ENCODE measurements at regions not wholly inside any gene's neighbourhood (a gene's known extent, or its start where the extent isn't known, plus 50 kb on each side); places are given as distances from the start of the nearest gene placed in this dataset.

DNA sequence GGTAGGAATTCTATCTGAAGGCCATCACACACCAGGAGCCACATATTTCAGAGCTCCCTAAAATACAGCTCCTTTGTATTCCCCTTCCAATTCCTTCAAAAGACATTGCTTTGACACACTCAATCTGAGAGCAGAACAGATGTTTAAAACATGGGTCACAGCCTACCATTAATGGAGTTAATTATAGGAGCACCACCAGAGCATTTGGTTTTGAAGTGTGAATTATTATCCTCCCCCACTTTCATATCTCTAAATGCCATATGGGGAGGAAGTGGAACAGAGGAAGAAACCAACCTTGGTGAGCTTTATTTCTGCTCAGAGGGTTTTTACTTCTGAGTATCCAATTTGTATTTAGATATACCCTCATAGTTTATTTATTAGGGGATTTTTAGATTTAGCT is 50.7 kb upstream of the TNFRSF21 start:
- DNase-seq (ENCODE audit: low read depth in 1 of 2, low spot score in 1 of 2) = no peak

GRCh38 chr6:47362857-47363461 is 53.3 kb upstream of the TNFRSF21 start:
- DNase-seq (ENCODE audit: low read depth in 1 of 2, low spot score in 1 of 2) = no peak

DNA sequence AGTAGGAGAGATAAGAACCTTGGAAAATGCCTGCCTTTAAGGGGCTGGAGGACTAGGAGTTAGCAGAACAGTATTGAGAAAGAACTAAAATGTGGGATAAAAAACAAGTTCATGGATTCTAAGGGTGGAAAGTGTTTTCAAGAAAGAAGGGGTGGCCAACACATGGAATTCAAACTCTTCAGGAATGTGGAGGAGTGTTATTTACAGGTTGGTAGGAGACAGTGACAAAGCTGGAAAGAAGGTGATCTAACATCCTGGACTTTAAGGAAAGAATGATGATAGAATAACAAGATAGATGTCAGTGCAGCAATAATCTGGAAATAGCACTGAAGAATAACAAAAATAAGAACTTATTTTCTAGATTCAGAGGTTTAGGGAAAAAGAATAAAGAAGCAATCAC is 54.0 kb upstream of the TNFRSF21 start:
- no peak for DNase-seq (ENCODE audit: low read depth in 1 of 2, low spot score in 1 of 2)

DNA sequence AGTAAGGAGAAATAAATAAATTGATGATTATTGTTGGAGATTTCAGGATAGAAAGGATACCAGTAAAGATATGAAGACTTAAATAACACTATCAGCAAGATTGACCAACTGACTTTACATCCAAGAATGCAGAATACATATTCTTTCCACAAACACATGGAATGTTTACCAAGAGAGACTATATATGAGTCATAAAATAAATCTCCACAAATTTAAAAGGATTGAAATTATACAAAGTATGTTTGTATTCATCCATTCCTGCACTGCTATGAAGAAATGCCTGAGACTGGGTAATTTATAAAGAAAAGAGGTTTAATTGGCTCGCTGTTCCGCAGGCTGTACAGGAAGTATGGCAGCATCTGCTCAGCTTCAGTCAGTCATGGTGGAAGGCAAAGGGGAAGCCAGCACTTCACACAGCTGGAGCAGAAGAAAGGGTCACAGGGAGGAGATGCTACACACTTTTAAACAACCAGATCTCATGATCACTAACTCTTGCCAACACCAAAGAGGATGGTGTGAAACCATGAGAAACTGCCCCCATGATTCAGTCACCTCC is 56.7 kb upstream of the TNFRSF21 start:
- DNase-seq (ENCODE audit: low read depth in 1 of 2, low spot score in 1 of 2) = no peak

DNA sequence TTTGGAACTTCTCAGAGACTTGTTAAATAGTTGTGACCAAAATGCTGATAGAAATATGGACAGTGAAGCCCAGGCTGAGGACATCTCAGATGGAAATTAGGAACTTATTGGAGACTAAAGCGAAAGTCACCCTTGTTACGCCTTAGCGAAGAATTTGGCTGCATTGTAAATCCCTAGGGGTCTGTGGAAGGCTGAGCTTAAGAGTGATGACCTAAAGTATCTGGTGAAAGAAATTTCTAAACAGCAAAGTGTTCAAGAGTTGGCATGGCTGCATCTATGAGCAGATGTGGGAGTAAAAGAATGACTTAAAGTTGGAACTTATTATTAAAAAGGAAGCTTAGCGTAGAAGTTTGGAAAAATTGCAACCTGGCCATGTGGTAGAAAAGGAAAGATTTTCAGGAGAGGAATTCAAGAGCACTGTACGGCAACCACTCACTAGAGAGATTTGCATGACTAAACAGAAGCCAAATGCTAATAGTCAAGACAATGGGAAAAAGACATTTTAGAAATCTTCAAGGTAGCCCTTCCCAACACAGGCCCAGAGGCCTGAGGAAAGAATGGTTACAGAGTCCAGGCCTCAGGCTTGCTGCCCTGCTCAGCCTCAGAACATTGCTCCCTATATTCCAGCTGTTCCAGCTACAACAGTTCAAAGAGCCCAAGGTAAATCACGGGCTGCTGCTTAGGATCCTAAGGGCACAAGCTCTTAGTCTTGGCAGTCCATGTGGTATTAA is 61.6 kb upstream of the TNFRSF21 start:
- no peak for DNase-seq (ENCODE audit: low read depth in 1 of 2, low spot score in 1 of 2)

GRCh38 chr6:47371870-47372255 is 62.2 kb upstream of the TNFRSF21 start:
- no peak for DNase-seq (ENCODE audit: low read depth in 1 of 2, low spot score in 1 of 2)

DNA sequence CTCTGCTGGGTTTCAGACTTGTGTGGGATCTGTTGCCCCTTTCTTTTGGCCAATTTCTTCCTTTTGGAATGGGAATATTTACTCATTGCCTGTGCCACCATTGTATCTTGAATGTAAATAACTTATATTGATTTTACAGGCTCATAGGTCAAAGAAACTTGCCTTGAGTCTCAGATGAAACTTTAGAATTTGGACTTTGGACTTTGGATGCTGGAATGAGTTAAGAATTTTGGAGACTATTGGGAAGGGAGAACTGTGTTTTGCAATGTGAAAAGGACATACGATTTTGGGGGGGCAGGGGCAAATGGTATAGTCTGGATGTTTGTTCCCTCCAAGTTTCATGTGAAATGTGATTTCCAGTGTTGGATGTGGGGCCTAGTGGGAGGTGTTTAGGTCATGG is 62.6 kb upstream of the TNFRSF21 start:
- no peak for DNase-seq (ENCODE audit: low read depth in 1 of 2, low spot score in 1 of 2)

DNA sequence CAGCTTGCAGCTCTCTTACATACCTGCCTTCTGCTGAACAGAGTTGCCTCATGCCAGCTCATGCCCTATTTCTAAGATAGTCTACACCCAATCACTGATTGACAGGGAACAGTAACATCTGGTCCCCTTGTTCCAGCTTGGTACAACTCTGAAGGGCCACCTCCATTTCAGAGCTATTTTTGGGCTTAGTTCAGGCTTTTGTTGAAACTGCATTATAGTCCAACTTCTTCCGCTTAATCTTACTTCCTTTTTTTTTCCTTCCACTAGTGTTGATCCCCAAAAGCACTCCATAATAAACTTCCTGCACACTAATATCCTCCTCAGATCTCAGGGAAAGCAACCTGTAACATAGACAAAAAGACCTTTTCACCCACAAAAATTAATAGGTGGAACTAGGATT is 65.7 kb upstream of the TNFRSF21 start:
- no peak for DNase-seq (ENCODE audit: low read depth in 1 of 2, low spot score in 1 of 2)

DNA sequence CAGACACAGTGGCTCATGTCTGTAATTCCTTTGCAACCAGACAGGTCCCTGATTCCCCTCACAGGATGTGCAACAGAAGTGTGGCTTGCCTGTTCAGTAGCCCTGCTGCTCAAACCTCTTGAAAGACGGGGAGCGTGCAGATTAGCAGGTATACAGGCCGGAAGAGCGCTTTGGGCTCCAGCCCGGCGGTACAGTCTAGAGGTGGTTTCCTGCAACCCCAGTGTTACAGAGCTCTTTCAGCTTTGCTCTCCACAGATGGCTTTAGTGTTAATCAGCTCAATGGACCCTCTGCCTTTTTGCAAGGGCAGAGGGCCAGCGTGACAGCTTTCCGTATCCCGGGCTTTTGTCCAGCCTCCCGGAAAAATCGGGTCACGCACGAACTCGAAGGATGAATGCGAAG is 67.2 kb upstream of the TNFRSF21 start:
- DNase-seq (ENCODE audit: low read depth in 1 of 2, low spot score in 1 of 2) = no peak

DNA sequence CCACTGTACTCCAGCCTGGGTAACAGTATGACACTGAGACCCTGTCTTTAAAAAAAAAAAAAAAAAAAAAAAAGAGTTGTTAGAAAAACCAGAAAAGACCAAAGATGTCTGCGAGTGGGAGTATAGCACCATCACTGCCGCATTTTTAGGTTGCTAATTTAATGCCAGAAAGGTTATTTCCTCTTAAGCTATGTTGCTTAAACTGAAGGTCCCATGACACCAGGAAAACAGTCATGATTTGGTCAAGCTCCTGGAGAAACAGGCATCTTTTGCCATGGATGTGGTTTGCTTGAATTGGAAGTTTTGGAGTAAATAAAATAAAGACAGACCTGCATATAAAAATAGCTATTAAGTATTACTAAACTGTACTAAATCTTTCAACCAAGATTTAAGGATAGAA is 68.3 kb upstream of the TNFRSF21 start:
- DNase-seq (ENCODE audit: low read depth in 1 of 2, low spot score in 1 of 2) = no peak

- no peak for DNase-seq (ENCODE audit: low read depth in 1 of 2, low spot score in 1 of 2)
Observed at GRCh38 chr6:47379328-47379727, 69.6 kb upstream of the TNFRSF21 start.

DNA sequence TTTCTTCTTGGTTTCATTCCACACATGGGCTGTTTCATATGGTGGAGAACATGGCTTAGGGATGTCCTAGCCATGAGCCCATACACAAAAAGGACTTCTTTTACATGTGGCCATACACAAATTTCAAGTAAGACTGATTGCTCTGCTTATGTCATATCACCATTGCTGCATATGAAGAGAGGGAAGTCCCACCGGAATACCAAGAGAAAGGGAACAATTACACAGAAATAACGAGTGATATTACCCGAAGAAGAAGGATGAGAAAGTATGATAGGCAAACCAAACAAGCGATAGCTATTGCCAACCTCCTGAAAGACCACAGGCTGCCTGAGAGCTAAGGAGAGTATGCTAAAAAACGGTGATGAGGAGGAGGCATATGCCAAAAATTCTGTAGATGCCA is 70.5 kb upstream of the TNFRSF21 start:
- DNase-seq (ENCODE audit: low read depth in 1 of 2, low spot score in 1 of 2) = no peak

DNA sequence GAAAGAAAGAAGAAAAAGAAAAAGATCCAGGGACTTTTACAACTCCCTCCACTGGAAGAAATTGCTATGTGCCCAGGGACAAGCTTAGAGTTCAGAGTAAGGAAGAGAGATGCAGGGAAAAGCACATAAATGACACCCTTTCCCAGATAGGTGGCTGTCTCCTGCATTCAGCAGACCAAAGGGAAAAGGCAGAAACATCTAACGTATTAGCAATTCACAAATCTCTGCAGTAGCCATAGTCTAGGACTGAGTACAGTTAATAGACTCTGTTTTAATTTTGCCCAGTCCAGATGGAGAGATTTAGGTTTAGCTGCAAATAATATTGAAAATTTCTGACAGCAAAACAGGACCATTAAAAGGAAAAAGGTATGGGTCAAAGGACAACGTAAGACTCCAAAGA is 71.3 kb upstream of the TNFRSF21 start:
- no peak for DNase-seq (ENCODE audit: low read depth in 1 of 2, low spot score in 1 of 2)

GRCh38 chr6:47383360-47383759 is 73.7 kb upstream of the TNFRSF21 start:
- no peak for DNase-seq (ENCODE audit: low read depth in 1 of 2, low spot score in 1 of 2)

DNA sequence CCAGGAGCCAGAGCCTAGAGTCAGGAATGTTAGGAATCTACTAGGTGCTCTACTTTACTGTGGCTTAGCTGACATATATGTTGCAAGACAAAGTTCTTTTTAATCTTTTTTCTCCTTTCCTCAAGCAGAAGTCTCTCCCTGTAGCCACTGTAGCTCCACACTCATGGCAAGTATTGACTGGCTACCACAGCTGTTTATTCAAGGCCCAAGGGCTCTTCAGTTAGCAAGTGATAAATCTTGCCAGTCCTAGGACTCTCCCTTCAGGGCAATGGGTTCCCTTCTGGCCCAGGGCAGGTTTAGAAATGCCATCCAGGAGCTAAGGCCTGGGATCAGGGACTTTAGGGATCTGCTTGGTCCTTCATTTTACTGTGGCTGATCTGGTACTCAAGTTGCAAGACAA is 82.0 kb upstream of the TNFRSF21 start:
- DNase-seq (ENCODE audit: low read depth in 1 of 2, low spot score in 1 of 2) = no peak

DNA sequence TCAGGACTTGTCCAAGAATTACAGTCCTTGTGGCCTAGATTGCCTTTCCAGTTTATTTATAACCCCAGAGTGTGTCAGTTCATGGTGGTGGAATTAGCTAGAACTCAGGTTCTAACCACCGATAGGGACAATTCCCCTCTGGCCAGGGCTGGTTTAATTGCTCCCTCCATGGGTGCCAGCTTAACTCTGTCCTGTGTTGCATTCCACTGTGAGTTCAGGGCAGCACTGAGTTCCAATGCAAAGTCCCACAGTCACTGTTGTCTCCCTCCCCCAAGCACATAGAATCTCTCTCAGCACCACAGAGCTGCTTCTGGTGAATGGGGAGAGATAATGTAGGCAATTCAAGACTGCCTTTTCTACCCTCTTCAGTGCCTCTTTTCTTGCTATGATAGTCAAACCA is 82.5 kb upstream of the TNFRSF21 start:
- DNase-seq (ENCODE audit: low read depth in 1 of 2, low spot score in 1 of 2) = no peak

DNA sequence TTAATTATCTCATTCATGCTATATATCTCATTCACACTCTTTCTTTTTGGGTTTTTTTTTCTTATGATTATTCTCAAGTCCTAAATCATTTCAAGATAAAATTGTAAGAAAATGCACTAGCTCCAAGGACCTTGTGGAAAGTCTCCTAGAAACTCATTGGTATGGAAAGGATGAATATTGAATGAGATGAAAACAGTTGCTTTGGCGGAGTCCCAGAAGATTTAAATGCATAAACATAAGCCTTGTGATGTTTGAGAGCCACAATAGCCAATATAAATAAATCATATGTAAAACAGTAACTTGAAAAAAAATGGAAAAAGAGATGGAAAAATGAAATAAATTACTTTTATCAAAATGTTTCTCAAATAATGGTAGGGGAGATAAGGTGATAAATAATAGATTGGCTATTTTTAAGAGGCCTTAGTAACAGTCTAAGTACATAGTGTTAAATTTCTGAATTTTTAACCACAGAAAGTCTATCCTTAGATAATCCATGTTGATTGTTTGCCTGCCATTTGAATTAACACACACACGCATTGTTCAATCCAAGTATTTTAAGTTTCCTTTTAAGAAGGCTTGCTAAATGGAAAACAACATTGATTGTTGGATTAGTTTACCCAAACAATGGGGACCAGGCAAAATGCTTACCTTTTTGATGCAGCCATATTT is 81.1 kb upstream of the CD2AP start:
- DNase-seq (ENCODE audit: low read depth in 1 of 2, low spot score in 1 of 2) = no peak

DNA sequence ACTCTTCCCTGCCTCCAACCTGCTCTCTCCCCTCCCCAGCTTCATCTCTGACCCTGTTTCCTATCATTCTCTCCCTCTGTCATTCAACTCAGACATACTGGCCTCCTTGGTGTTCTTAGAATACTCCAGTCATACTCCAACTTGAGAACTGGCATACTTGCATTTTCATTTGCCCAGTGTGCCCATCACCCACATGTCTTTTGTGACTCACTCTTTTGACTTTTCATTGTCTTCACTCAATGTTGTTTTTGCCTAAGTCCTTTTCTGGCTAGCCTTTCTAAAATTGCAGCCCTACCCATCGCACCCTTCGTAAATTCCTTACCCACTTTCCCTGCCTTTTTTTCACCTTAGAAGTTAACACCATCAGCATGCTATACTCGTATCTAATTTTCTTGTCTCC is 77.0 kb upstream of the CD2AP start:
- DNase-seq (ENCODE audit: low read depth in 1 of 2, low spot score in 1 of 2) = no peak

DNA sequence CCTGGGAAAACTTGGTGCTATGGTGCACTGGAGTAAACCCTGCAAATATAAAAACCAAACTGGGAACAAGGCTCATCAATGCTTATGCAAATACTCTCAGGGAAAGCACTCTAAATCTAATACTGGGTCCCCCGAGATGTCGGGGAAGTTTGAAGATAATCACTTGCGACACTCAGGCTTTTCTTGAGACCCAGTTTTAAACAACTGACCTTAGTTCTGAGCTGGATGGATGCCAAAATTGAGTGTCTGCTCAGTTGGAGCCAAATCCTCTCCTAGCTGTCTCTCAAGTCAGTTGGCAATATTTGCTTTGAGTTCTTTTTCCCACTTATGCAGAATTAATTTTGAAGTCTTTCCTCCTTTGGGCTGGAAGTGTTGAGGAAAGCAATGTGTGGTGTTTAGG is 75.5 kb upstream of the CD2AP start:
- no peak for DNase-seq (ENCODE audit: low read depth in 1 of 2, low spot score in 1 of 2)

DNA sequence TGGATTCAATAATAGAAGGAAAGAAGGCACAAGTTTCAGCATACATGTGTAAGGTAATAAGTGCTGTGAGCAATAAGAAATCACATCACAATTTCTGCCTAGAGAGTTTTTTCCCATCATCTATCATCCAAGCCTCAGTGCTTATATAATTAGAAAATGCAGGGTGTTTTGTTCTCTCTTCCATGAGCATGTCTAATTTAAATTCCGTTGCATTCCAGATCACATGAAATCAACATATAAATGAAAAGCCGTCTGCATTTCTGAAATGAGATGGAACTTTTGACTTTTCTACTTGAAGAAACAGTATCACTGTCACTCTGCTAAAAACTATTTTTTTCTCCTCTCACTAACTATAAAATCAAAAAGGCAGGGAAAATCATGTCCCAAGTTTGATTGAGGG is 74.5 kb upstream of the CD2AP start:
- DNase-seq (ENCODE audit: low read depth in 1 of 2, low spot score in 1 of 2) = no peak

DNA sequence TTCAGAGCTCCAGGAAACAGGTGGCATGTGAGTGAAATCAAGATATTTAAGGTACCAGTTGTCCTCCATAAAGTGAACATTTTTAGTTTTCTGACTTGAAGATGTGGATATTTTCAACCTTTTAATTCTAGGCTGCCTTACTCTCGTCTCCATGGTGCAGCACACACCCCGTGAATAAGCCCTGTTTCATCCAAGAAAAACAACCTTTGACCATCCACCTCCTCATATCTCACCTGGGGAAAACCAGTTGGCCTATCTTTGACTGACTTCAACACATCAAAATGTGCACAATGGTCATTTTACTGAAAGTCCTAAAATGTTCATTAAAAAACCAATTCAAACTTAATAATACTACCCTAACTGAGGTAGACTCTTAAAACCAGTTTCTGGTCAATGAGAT is 73.8 kb upstream of the CD2AP start:
- DNase-seq (ENCODE audit: low read depth in 1 of 2, low spot score in 1 of 2) = no peak

DNA sequence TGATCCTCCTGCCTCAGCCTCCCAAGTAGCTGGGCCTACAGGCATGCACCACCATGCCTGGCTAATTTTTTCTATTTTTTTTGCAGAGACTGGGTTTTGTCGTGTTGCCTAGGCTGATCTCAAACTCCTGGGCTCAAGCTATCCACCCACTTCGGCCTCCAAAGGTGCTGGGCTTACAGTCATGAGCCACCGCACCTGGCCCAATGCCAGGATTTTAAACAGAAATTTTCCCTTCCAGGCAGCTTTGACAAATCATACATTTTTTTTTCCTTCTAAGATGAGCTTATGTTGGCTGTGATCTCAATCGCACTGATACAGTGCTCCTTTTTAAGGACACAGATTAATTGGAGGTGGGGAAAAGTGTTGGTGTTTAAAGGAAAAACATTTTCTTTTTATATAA is 73.2 kb upstream of the CD2AP start:
- no peak for DNase-seq (ENCODE audit: low read depth in 1 of 2, low spot score in 1 of 2)

Measured in activated CD4-positive, alpha-beta T cell treated with anti-CD3 and anti-CD28 coated beads, Interleukin-2, amount 50 U/mL, for 24 hours (primary cell).